NCI-H1092 treated with DMSO at 0.1 percent for 48 hours (cell line): ENCODE measurements at regions not wholly inside any gene's neighbourhood (a gene's known extent, or its start where the extent isn't known, plus 50 kb on each side); places are given as distances from the start of the nearest gene placed in this dataset.
"Not testable (repeated sequence)": the region's sequence is repeated elsewhere in the genome, so short reads cannot be mapped to it uniquely, and the experiment has no call there.

Experiments
- DNase-seq: peaks from one replicate; lab custom pipeline; 2025; lab: John Stamatoyannopoulos, UW

DNA sequence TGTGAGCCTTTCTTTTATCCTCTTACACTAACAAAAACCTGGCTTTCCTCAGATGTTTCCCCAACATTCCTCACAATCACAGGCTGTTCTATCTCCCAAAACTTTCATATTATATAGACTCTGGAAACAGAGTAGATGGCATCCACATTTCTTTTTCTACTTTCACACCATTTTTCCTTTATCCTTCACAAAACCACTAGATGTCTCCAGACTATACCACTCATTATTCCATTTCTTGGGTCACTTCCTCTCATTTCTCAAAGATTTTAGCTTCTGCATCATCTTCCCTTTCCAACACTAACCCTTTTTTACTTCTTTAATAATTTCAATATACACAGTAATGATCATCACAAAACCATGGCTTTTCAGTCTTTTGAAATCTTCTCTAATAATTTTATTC lies 286.0 kb upstream of the DEPDC1 start:
- DNase-seq = no peak

DNA sequence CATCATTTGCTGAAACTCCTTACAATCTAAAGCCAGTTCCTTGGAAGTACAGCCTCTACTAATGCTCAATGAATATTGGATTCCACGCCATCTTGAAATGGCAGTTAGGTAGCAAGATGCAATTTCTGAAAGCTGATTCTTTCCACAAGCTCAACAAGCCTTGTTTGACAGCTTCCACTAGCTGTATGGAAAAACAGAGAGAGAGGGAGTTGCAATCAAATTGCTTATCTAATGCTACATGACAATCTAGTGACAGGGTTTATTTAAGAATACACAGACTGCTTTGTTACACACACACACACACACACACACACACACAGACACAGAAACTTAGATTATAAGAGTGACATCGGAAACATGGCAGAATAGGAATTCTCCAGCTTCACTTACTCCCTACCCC lies 288.4 kb upstream of the DEPDC1 start:
- no peak for DNase-seq

DNA sequence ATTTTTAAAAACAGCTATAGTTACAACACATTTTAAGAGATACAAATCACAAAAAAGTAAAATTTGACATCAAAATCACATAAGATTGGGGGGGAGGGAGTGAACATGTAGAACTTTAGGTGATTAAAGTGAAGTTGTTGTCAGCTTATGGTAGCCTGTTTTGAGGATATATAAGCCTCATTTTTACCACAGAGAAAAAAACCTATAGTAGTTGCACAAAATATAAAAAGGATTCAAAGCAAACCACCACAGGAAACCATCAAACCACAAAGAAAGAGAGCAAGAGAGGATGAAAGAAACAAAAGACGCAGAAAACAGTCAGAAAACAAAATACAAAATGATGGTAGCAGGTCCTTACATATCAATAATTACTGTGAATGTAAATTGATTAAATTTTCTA lies 291.9 kb upstream of the DEPDC1 start:
- no peak for DNase-seq

DNA sequence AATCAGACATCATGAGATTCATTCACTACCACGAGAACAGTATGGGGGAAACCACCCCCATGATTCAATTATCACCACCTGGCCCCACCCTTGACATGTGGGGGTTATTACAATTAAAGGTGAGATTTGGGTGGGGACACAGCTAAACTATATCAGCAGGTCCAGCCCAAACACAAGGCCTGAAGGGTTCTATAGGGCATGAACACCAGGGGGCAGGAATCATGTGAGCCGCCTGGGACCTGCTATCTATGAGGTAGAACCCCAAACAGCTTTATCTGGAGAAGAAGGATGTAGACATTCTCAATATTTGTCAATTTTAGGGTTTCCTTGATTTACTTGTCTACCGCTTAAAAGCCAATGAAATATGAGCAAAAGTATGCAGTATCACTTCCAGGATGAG lies 294.9 kb upstream of the DEPDC1 start:
- DNase-seq = no peak

DNA sequence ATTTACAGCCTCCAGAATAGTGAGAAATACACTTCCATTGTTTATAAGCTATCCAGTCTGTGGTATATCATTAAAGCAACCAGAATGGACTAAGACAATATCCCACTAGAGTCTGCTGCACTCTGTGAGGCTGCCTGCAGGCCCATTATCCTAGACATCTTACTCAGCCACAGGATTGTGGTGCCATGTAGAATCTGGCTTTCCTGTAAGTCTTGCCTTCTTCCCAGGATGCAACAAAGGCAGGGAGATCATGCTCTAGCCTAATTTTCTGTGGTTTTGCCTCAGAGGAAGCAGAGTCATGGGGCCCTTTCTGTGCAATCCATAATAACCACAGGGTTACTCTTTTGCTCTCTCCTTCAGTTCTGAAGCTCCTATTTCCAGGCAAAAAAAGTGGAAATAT lies 299.1 kb upstream of the DEPDC1 start:
- no peak for DNase-seq

DNA sequence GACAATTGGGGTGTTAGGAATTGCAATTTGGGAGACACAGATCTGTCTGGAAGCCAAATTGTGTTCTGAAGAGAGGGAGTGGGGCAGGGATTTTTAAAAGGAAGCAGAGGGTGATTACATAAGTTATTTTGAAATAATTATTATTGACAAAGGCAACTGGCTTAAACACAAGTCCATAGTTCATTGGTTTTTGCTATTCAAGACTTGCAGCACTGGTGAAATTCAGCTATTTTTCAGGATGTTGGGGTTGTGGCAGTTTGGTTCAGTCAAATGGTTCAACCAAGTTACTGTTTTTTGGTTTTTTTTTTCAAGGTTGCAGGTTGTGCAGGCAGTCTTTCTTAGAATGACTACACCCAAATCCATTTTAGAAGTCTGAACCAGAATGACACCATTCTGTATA lies 300.0 kb upstream of the DEPDC1 start:
- DNase-seq = no peak

DNA sequence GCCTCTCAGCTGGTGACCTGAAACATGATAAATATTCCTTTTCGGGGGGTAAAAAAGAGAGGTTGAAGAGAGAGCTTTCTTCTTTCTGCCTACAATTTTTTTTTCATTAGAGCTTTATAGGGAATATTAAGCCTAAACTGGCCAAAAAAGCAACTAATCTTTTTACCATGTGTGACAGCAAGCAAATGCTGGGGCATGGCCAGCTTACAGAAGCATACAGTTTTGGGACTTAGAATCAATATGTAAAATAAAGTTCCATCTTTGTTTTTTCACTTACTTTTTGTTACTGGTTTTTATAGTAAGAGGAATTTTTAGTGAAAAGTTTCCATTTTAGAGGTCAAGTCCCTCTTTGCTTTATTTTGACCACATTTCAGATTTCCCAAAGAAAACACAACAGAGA lies 301.2 kb upstream of the DEPDC1 start:
- no peak for DNase-seq

DNA sequence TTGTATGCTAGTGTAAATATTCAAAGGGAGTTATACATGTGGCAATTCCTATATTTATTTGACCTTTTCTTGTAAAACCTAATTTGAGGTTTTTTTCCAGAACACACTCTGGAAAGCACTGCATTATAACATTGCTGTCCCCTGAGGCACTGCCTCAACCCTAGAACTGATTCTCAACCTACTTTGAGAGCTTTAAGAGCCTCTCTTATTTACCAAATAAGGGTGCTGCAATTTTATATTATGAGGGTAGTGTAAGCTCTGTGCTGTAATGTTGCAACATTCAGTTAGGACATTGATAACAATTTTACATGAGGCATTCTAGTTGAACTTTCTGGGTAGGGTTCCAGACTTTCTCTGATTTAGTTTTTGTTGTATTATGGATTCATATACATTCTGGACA lies 302.2 kb upstream of the DEPDC1 start:
- no peak for DNase-seq

DNA sequence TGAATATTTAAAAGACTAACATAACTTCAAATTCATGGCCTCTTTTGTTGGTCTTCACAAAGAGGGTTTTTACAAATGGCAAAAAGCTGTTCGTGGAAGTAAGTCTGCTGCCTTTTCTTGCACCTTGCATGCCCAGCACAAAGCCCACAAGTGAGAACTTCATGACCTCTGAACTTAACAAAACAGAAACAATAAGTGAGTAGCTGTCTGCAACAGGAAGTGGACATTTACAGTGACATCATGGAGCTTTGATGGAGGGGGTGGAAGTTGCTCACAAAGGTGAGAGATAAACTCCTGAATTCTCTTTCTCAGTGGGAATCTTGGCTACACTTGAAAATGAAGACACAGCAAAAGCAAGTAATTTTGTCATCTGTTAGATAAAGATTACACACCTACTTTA lies 303.3 kb upstream of the DEPDC1 start:
- no peak for DNase-seq

DNA sequence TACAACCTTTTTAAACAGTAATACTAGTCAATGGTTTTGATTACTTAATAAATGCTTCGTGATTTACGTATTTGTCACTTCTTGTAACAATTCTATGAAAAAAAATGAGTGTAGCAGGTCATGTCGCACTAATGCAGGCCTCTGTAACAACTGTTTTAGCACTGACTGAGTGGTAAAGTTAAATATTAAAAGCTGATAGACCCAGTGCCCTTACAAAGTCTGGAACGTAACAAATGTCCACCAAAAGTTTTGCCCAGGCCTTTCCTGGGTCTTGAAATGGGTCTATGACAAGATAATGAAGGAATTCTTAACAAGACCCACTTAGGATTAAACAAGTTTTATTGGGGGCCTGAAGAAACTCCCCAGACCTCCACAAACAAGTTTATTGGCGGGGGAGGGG lies 304.6 kb upstream of the DEPDC1 start:
- no peak for DNase-seq

DNA sequence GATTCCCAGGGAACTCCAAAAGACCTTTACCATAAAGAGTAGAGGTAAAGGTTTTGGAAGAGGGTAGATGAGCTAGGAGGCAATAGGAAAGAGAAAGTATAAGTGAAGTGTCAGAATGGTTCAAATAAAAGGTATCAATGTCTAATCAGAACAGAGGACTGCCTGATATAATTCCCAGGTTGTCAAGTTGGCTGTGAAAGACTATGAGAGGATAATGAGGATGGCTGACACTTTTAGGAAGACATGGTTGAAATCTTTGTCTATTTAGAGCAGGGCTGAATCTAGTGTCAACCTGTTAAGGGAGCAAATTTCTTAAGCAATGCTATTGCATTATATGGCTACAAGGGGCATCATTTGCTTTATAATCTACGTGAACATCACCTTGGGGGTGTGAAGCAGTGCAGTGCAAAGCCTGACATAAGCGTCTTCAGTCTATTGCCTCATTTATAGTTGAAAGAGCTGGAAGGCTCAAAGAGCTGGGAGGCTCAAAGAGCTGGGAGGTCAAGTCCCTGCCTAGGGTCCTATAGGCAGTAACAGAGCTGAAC lies 308.3 kb upstream of the DEPDC1 start:
- no peak for DNase-seq

DNA sequence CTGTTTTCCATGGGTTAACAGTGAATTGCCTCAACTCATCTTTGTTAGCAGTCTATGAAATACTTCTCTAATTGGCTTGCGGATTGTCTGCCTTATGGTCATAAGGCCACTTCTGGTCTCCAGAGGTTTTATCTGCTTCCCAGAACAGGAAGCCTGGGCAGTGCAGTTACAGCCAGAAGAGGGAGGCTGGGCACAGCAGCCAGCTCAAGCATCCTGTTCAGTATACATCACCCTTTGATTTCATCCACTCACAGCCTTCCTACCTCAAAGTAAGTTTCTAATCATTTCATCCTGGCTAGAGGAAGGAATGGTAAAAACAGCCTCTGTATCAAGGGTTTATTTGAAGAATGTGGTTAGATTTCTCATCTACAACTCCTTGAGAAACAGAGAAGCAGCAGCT lies 311.5 kb upstream of the DEPDC1 start:
- DNase-seq = no peak

DNA sequence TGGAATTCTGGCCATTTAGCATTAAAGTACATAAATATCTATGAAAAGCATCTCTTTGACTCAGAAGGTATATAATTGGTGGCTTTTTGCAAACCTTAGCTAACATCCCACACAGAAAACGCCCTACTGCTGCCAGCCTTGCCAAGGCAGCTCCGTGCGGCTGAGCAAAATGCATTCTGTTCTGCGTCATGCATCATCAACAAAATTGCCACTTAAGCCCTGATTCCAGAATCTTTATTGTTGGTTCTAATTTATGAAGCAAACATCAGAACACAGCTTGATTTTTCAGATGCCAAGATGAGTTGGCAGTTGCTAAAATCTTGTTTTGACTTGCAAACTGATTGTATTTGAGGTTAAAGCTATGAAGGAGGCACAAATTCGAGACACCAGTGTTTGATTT lies 314.9 kb upstream of the DEPDC1 start:
- peak; percentile 8 for DNase-seq

DNA sequence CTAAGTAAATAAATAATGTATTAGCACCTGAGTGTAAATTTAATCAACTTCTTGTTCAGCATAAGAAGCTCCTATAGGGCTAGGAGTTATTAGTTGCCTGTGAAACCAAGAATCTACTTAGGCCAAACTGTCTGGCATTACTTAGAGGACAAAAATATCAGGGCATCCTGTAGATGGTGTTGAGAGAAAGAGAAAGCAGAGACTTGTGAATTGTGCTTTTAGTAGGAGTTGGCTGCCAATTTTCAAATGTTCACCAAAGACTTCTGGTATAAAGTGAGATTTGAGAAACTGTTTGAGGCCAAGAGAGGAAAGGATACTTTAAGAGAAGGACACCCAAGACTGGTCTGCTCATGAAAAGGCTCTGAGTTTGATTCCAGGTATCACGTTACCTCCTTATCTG lies 315.5 kb upstream of the DEPDC1 start:
- DNase-seq = no peak

DNA sequence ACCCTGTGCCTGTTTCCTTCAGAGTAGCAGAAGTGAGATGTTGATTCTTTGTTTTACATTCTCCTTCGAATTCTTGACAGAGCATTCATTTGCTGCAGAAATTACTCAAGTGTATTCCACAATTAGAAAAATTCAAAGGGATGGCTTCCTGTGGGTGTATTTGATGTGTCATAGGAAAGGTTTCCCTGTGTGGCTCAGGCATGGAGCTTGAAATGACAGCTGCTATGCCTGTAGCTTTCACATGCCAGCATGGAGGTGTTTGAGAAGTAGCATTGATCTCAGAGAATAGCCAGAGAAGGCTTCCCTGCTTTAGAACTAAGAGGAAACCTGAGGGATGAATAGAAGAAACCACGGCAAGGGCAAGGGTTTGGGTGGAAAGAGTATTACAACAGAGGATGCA lies 317.2 kb upstream of the DEPDC1 start:
- DNase-seq = no peak

DNA sequence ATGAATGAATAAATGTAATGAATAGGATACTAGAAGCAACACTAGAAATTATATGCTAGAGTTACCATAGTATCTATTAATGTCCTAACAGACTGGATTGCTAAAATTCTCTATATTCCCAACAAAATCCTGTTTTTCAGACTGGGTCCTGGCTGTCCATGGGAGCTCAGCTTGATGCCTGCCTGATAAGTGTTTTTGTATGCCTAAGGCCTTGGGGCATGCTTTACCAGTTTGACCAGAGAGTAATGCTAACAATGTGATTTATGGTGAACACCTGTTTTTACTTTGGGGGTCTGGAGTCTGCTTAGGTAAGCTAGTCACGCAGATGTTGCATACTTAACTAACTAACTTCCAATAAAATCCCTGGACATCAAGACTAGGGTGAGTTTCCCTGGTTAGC lies 318.8 kb upstream of the DEPDC1 start:
- DNase-seq = no peak

DNA sequence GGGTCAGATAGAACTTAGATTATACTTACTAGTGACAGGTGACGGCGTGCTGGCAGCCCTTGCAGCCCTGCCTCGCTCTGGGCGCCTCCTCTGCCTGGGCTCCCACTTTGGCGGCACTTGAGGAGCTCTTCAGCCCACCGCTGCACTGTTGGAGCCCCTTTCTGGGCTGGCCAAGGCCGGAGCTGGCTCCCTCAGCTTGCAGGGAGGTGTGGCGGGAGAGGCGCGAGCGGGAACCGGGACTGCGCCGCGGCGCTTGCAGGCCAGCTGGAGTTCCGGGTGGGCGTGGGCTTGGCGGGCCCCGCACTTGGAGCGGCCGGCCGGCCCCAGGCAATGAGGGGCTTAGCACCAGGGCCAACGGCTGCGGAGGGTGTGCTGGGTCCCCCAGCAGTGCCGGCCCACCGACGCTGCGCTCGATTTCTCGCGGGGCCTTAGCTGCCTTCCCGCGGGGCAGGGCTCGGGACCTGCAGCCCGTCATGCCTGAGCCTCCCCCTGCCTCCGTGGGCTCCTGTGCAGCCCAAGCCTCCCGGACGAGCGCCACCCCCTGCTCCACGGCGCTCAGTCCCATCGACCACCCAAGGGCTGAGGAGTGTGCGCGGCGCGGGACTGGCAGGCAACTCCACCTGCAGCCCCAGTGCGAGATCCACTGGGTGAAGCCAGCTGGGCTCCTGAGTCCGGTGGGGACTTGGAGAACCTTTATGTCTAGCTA lies 320.8 kb upstream of the DEPDC1 start:
- DNase-seq = not testable (repeated sequence)

DNA sequence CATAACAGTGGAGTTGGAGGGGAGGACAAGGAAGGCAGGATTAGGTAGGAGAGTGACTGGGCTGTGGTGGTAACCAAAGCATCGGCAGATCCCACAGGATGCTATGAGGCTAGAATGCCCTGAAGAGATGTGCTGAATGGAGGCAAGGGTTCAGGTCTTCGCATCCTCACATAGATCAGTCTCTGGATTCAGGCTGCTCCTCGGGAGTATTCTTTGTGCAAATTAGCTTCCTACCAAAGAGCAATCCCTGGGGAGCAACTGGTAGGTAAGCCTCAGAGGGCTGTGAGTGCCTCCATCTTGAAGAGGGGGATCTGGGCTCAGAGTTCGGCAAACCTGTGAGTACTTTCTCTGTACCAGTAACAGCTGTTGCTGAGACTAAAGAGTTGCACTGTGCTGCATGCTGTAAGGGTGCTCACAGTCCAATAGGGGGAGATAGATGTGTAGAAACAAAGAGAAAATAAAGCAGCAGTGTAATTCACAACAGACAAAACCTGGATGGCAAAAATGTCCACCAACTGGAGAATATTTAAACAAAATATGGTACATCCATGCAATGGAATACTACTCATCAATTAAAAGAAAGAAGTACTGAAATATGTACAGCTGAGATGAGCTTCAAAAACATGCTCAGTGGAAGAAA lies 322.4 kb upstream of the DEPDC1 start:
- DNase-seq = peak; percentile 53

DNA sequence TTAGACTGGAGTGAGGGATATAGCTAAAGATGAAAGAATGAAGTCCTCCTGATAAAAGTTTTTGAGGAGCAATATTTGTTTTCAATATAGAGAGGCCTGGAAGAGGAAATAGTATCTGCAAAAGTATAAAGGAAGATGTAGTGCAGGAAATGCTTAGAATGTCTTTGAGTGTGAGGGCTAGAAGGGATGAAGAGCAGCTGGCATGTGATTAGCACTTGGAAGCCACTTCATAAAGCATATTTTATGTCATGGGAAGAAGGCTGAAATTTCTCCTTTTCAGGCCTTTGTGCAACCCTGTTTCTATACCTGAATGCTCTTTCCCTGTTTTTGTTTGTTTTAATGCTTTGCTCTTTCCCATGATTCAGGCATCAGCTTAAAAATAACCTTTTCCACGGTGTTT lies 323.3 kb upstream of the DEPDC1 start:
- DNase-seq = no peak

DNA sequence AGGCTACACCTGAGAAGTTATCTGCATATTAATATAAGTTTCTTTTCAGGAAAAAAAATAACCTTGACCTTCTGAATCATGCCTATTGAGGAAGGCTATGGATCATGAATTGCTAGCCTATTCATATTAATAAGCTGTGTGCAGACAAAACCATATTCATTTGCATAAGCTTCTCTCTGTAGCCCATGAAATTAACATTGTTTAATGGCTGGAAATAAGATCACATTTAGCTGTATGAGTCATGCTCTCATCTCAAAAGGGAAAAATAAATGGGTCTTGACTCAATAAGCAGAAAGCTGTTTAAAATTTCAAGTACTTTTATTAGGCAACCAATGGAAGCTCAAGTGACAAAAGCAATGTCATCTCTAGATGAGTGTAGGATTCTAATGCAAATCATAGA lies 330.0 kb upstream of the DEPDC1 start:
- no peak for DNase-seq

DNA sequence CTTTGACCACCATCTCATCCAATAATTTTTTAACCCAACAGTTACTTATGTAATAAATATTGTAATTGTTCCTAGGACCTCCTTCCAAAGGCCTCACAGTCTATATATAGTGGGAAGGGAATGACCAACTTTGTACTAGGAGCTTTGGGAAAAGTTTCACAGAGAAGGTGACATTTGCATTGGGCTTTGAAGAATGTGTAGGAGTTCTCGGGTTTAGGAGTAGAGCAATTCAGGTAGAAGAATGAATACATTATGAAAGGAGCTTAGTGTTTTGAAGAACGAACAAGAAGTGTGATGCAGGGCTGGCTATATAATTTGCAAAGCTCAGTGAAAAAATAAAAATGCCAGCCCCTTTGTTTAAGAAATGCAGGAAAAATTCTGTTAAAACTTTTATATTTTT lies 330.4 kb upstream of the DEPDC1 start:
- no peak for DNase-seq

DNA sequence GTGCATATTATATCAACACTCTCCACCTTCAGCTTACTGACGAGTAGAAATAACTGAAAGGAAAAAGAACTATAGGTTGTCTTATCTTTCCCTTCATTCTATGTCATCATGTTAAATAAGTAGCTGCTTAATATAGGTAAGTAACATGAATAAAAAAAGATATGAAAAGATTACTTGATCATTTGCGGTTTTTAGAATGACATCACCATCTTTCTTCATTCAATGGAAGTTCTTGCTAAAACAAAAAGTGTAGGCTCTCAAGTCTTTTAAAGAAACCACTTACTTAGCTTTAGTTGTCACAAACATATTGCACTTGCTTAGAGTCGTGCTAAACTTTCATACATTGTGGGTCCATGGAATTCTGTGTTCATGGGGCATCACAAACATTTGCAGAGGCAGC lies 331.1 kb upstream of the DEPDC1 start:
- DNase-seq = no peak

DNA sequence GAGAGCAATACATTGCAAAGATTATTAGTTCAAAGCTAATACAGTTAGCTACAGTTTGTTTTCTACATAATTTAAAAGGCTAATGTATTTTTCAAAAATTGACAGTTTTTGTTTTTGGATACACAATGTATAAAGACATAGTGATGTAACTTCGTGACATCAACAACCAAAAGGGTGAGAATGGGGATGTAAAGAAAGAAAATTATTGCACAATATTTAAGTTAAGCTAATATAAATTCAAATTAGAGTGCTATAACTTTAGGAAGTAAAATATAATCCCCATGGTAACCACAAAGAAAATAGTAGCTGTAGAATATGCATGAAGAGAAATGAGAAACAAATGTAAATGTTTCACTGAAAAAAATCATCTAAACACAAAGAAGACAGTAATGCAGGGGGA lies 334.4 kb upstream of the DEPDC1 start:
- no peak for DNase-seq

DNA sequence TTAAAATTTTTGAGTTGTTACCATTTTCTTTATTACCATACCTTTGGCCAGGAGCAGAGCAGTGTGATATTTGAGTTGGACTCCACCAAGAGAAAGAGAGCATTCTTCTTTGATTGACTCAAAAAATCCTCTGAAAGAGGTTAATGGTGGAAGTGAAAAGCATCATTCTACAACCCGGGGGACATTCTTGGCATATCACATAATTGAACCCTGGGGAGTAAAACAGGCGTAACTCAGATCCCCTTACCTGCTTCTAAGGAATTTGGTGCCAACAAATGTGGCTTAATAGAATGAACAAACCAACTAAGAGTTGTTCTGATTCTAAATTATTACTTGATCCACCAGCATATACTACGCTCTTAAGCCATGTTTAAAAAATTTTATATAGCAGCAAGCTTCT lies 351.1 kb upstream of the DEPDC1 start:
- DNase-seq = no peak
